OCI-LY7 (cell line): ENCODE measurements at regions not wholly inside any gene's neighbourhood (a gene's known extent, or its start where the extent isn't known, plus 50 kb on each side); places are given as distances from the start of the nearest gene placed in this dataset.
A peak's percentile ranks its signal among the peaks of the same experiment; 100 is the strongest.

ENCODE experiments used
- BruUV-seq: library from RNA; stranded (reverse); fragments of 400-500 nt; replicated peaks from 2 replicates; lab custom pipeline; 2021; lab: Mats Ljungman, UMichigan
- CTCF ChIA-PET: fragments of 300-600 bp; sonication (Branson Sonifier 250); formaldehyde crosslinking; loops from one replicate; lab custom pipeline; 2022; ENCODE audit warnings: antibody characterized with exemption; ENCODE audit not compliant: unreplicated experiment; lab: Charles Lee
- POLR2A ChIA-PET: fragments of 300-600 bp; sonication (Branson Sonifier 250); formaldehyde crosslinking; loops from one replicate; lab custom pipeline; 2022; ENCODE audit warnings: antibody characterized with exemption; lab: Charles Lee
- DNase-seq: peaks from one replicate; pipeline ENCODE4 v3.0.0-alpha.2; 2015; ENCODE audit warnings: low spot score
- H2AFZ ChIP-seq: fragments of 200-600 bp; sonication (generic), shearing (Covaris generic); 2 replicates; pipeline ENCODE4 v1.6.1; 2014; ENCODE audit warnings: mild to moderate bottlenecking, antibody characterized with exemption, low read length, moderate library complexity
- H3K27ac ChIP-seq: fragments of 200-600 bp; sonication (generic); 2 replicates; pipeline ENCODE4 v1.5.1; 2014; ENCODE audit warnings: mixed run types, low read depth, mild to moderate bottlenecking, moderate library complexity, low read length, inconsistent platforms; ENCODE audit not compliant: poor library complexity, severe bottlenecking
- H3K36me3 ChIP-seq: fragments of 200-600 bp; sonication (generic); 2 replicates; pipeline ENCODE4 v1.6.1; 2014; ENCODE audit warnings: mild to moderate bottlenecking, antibody characterized with exemption, low read length, moderate library complexity, mixed read lengths; ENCODE audit not compliant: insufficient read depth
- H3K4me1 ChIP-seq: fragments of 200-600 bp; sonication (generic); 2 replicates; pipeline ENCODE4 v1.5.1; 2014; ENCODE audit warnings: mild to moderate bottlenecking, low read length; ENCODE audit not compliant: insufficient read depth, poor library complexity, severe bottlenecking
- H3K4me2 ChIP-seq: fragments of 200-600 bp; sonication (generic); 2 replicates; pipeline ENCODE4 v1.6.1; 2014; ENCODE audit warnings: mild to moderate bottlenecking, low read length
- H3K4me3 ChIP-seq: fragments of 200-600 bp; sonication (generic); 2 replicates; pipeline ENCODE4 v1.5.1; 2014; ENCODE audit warnings: mild to moderate bottlenecking, low read depth, low read length; ENCODE audit not compliant: poor library complexity, severe bottlenecking
- H3K79me2 ChIP-seq: fragments of 200-600 bp; sonication (generic); 2 replicates; pipeline ENCODE4 v1.6.1; 2016; ENCODE audit warnings: low read depth, mild to moderate bottlenecking, low read length, moderate library complexity, mixed read lengths; ENCODE audit not compliant: insufficient read depth
- H3K9me2 ChIP-seq: fragments of 200-600 bp; sonication (generic); 2 replicates; pipeline ENCODE4 v1.6.1; 2016; ENCODE audit warnings: mild to moderate bottlenecking, low read length, mixed read lengths; ENCODE audit not compliant: insufficient read depth
- H3K9me3 ChIP-seq: fragments of 200-600 bp; sonication (generic); 2 replicates; pipeline ENCODE4 v1.6.1; 2014; ENCODE audit warnings: mild to moderate bottlenecking, mixed run types, low read length, mixed read lengths
- H4K20me1 ChIP-seq: fragments of 200-600 bp; sonication (generic); 2 replicates; pipeline ENCODE4 v1.6.1; 2014; ENCODE audit warnings: mild to moderate bottlenecking, antibody characterized with exemption, low read length, moderate library complexity, mixed read lengths; ENCODE audit not compliant: insufficient read depth
- EZH2phosphoT487 ChIP-seq: fragments of 200-600 bp; sonication (generic); IDR thresholded peaks from 2 replicates; pipeline ENCODE4 v1.6.1; 2018; ENCODE audit warnings: low read depth, borderline replicate concordance, mild to moderate bottlenecking, mixed run types, antibody characterized with exemption, low read length, moderate library complexity, mixed read lengths
- intact Hi-C: fragments of 100-400 bp; cut with micrococcal nuclease; formaldehyde crosslinking; loops from one replicate; pipeline ENCODE4 v1.10.0; 2022; ENCODE audit not compliant: unreplicated experiment
- TF ChIP-seq, protein P1 (sequence below): fragments of 200-600 bp; sonication (generic); conservative IDR thresholded peaks from 2 replicates; pipeline ENCODE4 v1.5.1; 2014; ENCODE audit warnings: mild to moderate bottlenecking, antibody characterized with exemption, low read length, moderate library complexity, mixed read lengths

DNA sequence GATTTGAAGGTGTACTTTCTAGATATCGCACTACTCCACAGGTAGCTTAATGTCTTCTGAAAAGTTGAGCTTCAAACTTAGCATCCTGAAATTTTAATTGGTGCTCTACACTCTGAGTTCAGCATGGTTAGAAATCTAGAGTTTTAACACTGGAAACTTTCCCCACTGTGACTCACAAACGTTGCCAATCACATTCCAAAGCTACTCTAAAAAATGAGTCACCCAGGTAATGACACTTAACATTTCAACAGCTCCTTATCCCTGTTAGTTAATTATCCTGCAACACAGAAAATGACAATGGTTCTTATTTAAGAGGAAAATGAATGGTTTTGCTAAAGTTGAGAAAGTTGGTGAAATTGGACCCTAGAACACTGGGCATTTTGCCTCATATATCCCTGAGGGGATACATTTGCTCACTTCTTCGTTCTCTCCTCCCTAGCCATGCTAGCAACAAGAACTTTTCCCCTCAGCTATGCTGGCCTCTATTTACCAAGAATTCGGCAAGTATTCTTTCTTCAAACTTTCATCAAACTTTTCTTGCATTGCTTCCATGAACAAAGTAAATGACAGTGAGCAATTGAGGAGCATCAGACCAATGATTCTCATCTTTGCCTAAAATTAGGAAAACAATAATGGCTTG is 1024.1 kb upstream of the KLHL29 start:
- Histone ChIP-seq H3K27ac (no peak overlapping the region), H3K4me3 (no peak overlapping the region), H2AFZ (no peak overlapping the region), H3K9me3 (no peaks in the 10 kb centered on the region), H3K4me2 (no peak overlapping the region), H4K20me1 (no peaks in the 10 kb centered on the region), H3K9me2 (no peaks in the 10 kb centered on the region; the same call in 1 of the 2 replicates), H3K4me1 (no peaks in the 10 kb centered on the region), H3K36me3 (no peaks in the 10 kb centered on the region), H3K79me2 (no peaks in the 10 kb centered on the region)
- TF ChIP-seq EZH2phosphoT487, result no peak
- TF ChIP-seq, protein P1, sequence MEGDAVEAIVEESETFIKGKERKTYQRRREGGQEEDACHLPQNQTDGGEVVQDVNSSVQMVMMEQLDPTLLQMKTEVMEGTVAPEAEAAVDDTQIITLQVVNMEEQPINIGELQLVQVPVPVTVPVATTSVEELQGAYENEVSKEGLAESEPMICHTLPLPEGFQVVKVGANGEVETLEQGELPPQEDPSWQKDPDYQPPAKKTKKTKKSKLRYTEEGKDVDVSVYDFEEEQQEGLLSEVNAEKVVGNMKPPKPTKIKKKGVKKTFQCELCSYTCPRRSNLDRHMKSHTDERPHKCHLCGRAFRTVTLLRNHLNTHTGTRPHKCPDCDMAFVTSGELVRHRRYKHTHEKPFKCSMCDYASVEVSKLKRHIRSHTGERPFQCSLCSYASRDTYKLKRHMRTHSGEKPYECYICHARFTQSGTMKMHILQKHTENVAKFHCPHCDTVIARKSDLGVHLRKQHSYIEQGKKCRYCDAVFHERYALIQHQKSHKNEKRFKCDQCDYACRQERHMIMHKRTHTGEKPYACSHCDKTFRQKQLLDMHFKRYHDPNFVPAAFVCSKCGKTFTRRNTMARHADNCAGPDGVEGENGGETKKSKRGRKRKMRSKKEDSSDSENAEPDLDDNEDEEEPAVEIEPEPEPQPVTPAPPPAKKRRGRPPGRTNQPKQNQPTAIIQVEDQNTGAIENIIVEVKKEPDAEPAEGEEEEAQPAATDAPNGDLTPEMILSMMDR, result no peak
- no peak for DNase-seq
- ChIA-PET CTCF (no interaction called here), POLR2A (interaction anchor here (0.6 to 0.7 kb wide), 2 partner anchors 558 to 682 kb away, joined by 4 read pairs; no protein-coding TSS in a partner anchor)
- intact Hi-C loops, result no loop called here
- no TSS peak for BruUV-seq

DNA sequence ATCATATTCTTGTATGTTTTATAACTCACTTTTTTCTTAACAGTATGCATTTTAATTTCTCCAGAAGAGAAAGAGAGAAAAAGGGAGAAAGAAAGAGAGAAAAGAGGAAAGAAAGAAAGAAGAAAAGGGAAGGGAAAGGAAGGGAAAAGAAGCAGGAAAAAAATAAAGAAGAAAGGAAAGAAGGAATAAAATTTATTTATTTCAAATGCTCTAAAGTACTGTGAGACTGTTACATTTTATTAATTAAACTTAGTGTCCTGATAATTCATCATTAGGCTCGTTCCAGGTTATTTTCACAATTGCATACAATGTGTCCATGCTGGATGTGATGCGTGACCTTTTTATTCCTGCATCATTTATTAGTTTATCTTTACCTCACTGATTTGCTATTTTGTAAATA is 1023.4 kb upstream of the KLHL29 start:
- DNase-seq, result no peak
- Histone ChIP-seq H3K9me2 (no peaks in the 10 kb centered on the region; the same call in 1 of the 2 replicates), H3K4me2 (no peak overlapping the region), H3K36me3 (no peaks in the 10 kb centered on the region), H3K9me3 (no peaks in the 10 kb centered on the region), H3K4me1 (no peaks in the 10 kb centered on the region), H3K4me3 (no peak overlapping the region), H3K79me2 (no peaks in the 10 kb centered on the region), H2AFZ (no peak overlapping the region), H3K27ac (no peak overlapping the region), H4K20me1 (no peaks in the 10 kb centered on the region)
- TF ChIP-seq, protein P1, result no peak
- TF ChIP-seq EZH2phosphoT487, result no peak
- intact Hi-C loops, result no loop called here
- POLR2A ChIA-PET, result no interaction called here
- CTCF ChIA-PET, result no interaction called here
- no TSS peak for BruUV-seq

DNA sequence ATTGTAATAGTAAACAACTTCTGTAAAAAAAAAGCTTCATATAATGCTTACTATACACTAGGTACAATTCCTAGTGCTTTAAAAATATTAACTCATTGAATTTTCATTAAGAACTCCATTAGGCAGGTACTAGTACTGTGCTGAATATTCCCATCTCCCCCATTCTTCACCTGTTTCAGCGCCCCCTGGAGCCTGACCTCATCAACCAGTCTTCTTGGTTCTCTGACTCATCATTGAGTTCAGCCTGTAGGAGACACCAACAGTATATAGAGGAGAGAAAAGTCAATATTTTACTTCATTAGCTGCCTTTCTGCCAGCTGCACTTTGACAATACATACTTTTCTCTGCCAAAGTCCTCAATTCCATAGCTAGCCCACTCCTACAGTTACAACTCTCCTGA is 1009.9 kb upstream of the KLHL29 start:
- H3K4me2 ChIP-seq, result no peak overlapping the region
- POLR2A ChIA-PET, result no interaction called here
- no peaks in the 10 kb centered on the region for H3K9me3 ChIP-seq
- no peaks in the 10 kb centered on the region for H3K4me1 ChIP-seq
- TF ChIP-seq, protein P1, result peak; percentile 57
- TF ChIP-seq EZH2phosphoT487, result no peak
- no peak for DNase-seq
- CTCF ChIA-PET, result no interaction called here
- no peaks in the 10 kb centered on the region for H4K20me1 ChIP-seq
- H2AFZ ChIP-seq, result no peak overlapping the region
- no peaks in the 10 kb centered on the region for H3K9me2 ChIP-seq
- H3K27ac ChIP-seq, result no peak overlapping the region
- BruUV-seq, result no TSS peak
- no peaks in the 10 kb centered on the region for H3K79me2 ChIP-seq
- no peaks in the 10 kb centered on the region for H3K36me3 ChIP-seq
- no peak overlapping the region for H3K4me3 ChIP-seq
- intact Hi-C loops, result no loop called here
